Activated naive CD4-positive, alpha-beta T cell treated with anti-CD3 and anti-CD28 coated beads, Interleukin-2, amount 50 U/mL, for 72 hours (primary cell): ENCODE measurements at regions not wholly inside any gene's neighbourhood (a gene's known extent, or its start where the extent isn't known, plus 50 kb on each side); places are given as distances from the start of the nearest gene placed in this dataset.

Experiments
- ATAC-seq, 2 donors: fragments of 150-1000 bp; cut with Tn5 transposase; 2 replicates each; pipeline ENCODE4 v1.10.0; 2021; ENCODE audit warnings: mild to moderate bottlenecking in 2 of 2, moderate library complexity in 2 of 2
- DNase-seq, 2 donors: peaks; one replicate each; pipeline ENCODE4 v3.0.0; 2021 to 2022; ENCODE audit warnings: low spot score in 2 of 2
- H3K27ac Mint-ChIP-seq, 2 donors: one replicate each; pipeline ENCODE4 v1.8.0; 2022; ENCODE audit warnings: mild to moderate bottlenecking in 2 of 2, mixed read lengths in 2 of 2
- H3K36me3 Mint-ChIP-seq, 2 donors: one replicate each; pipeline ENCODE4 v1.8.0; 2022; ENCODE audit warnings: mixed read lengths in 2 of 2
- H3K9me3 Mint-ChIP-seq, 2 donors: one replicate each; pipeline ENCODE4 v1.8.0; 2022; ENCODE audit warnings: mixed read lengths in 2 of 2

DNA sequence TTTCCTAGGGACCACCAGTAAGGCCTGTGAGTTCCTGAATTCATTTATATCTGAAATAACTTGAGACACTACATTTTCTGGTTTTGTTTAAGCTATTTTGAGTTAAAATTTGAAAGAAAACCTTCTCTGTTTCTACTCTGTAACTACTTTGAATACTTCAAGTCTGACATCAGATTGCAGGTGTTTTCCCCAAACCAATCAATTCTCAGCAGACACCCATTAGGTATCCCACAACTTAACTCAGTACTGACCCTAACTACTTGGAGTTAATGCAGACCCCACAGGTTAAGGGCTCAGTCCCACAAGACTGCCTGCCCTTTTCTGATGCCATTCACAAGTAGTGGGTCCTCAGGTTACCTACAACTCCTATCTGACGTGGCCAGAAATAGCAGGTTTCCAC lies 1100.0 kb upstream of the SLIT2 start:
- DNase-seq, result no peak
- Mint-ChIP-seq H3K27ac (no peak overlapping the region), H3K9me3 (peaks cover 30 to 38% of the 10 kb centered on the region in 2 donors), H3K36me3 (peaks cover 0 to 20% of the 10 kb centered on the region in 2 donors)
- ATAC-seq, result no peak

DNA sequence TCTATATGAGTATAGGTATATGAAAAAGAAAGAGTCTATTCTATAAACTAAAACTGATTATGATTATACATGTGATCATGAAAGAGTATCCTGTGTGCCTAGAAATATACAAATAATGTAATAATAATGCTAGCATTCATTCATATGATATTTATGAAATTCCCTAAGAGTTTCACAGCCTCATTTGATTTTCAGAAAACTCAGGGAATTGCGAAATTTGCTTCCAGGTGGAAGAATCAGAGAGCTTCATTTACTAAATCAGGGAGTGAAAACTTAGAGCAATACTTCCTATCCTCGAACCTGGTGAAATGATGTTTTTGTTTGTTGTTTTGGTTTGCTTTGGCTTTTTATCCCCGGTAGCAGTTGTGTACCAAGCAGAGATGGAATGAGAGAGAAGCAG lies 1105.7 kb upstream of the SLIT2 start:
- DNase-seq (no peak), ATAC-seq (no peak)
- Mint-ChIP-seq H3K27ac (no peak overlapping the region), H3K36me3 (no peaks in the 10 kb centered on the region), H3K9me3 (peaks cover 25 to 29% of the 10 kb centered on the region in 2 donors)

DNA sequence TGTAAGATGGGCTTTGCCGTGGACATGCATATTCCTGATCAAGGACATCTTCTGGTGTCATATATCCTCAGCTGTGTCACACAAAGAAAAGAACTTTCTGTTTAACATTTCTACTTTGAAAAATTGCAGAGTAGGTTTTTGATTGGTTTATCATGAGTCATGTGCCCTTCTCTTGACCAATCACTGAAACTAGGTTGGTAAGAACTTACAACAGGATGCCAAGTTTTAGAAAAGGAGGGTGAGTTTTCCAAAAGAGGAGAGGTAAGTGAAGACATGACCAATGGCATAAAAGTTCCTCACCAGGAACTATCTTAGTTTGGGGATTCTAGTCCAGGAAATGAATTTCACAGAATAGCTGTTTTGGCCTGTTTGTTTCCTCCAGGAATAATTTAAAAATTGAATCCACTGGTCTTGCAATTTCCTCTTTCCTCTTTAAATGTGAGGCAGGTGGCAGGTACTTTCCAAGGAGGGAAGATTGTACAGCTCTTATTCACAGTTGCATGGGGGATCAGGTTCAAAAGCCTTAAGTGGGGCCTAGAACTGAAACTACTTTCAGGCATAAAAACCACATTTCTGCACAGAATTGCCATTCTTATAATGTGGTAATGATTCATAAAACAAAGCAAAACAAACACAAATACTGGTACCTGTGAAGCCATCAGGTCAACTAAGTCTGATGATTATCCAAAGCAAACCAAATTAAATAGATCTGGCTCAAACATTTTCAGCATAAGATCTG lies 1114.5 kb upstream of the LCORL start:
- peaks cover 13 to 16% of the 10 kb centered on the region in 2 donors for H3K9me3 Mint-ChIP-seq
- H3K36me3 Mint-ChIP-seq, result no peaks in the 10 kb centered on the region
- ATAC-seq, result no peak
- no peak overlapping the region for H3K27ac Mint-ChIP-seq
- DNase-seq, result no peak

DNA sequence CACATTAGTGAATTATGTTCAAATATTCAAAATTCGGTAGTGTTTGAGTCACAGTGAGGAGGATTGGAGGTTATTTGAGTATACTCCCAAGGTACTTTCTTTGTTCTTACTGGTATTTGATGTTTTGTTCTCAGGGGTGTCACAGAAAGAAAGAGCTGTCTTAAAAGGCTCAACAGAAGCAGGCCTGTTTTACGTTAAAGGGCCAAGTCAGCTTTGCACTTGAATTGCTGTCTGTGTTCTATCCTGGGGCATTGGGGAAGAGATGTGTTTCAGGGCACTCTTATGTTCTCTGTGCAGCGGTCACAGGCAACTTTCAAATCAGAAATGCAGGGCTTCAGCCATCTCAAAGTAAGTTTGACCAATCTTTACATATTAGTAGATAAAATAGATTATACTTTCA lies 1113.1 kb upstream of the LCORL start:
- no peak overlapping the region for H3K27ac Mint-ChIP-seq
- no peaks in the 10 kb centered on the region for H3K36me3 Mint-ChIP-seq
- no peak for ATAC-seq
- no peak for DNase-seq
- H3K9me3 Mint-ChIP-seq, result peaks cover 7 to 16% of the 10 kb centered on the region in 2 donors

DNA sequence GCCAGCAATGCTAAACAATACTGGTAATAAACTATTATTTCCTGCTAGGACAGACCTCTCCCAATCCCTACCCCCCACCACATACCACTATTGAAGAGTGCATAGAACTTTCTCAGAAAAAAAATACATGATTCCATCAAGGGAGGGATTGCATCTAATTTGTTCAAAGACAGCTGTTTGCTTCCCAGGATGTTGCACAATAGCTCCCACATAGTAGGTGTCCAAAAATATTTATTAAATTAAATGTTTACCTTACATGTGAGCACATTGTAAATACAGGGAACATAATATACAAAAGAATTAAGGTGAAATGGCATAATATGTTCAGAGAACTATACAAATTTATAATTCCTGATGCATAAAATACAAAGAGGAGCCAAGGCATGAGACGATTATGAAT lies 1111.8 kb upstream of the LCORL start:
- Mint-ChIP-seq H3K27ac (no peak overlapping the region), H3K9me3 (peaks cover 7 to 11% of the 10 kb centered on the region in 2 donors), H3K36me3 (no peaks in the 10 kb centered on the region)
- DNase-seq (no peak), ATAC-seq (no peak)

DNA sequence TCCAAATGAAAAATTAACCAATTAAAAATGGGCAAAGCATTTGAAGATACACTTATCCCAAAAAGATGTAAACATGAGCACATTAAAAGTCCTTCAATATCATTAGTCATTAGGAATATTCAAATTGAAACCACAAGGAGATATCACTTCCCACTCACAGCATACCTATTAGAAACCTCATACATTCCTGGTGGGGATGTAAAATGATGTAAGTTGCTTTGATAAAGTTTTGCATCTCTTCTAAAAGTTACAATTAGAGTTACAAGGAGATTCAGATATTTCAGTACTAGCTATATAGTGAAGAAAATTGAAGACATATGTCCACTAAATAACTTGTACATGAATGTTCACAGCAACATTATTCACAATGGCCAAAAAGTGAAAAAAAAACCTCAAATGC lies 1109.3 kb upstream of the LCORL start:
- DNase-seq (no peak), ATAC-seq (no peak)
- Mint-ChIP-seq H3K9me3 (peaks cover 0 to 5% of the 10 kb centered on the region in 2 donors), H3K36me3 (no peaks in the 10 kb centered on the region), H3K27ac (no peak overlapping the region)

DNA sequence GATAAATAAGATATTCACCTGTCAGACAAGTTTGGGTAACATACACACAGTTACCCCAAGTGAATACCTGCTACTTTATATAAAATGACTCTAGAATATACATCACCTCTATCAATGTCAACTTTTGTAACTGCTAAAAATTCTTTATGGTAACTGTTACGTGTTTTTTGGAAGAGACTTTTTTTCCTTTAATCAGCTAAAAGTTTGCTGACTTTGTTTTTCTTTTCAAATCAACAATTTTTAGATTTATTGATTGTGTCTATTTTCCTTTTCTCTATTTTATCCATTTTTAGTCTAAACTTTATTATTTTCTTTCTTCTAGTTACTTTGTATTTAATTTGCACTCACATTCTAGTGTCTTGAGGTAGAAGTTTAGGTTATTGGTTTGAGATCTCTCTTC lies 1106.6 kb upstream of the LCORL start:
- peaks cover 14 to 16% of the 10 kb centered on the region in 2 donors for H3K9me3 Mint-ChIP-seq
- ATAC-seq (no peak), DNase-seq (no peak)
- H3K27ac Mint-ChIP-seq, result no peak overlapping the region
- peaks cover 0 to 5% of the 10 kb centered on the region in 2 donors for H3K36me3 Mint-ChIP-seq

DNA sequence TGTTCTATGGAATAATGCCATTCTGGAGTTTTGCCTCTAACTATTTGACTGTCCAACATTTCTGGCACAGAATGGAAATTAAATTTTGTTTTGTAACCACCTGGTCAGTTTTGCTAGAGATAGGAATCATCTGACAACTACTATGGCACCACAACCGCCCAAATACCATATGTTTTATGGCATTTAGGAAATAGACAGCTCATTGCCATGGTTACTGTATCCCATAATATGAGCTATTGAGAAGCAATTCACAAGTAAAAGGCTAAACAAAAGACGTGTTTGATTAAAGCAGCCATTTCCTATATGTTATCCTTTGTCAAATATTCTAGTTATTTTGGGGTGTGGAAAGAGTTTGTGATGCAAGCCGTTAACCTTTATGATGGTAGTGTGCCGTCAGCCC lies 1105.3 kb upstream of the LCORL start:
- ATAC-seq (no peak), DNase-seq (no peak)
- Mint-ChIP-seq H3K9me3 (peaks cover 14 to 16% of the 10 kb centered on the region in 2 donors), H3K27ac (no peak overlapping the region), H3K36me3 (peaks cover 0 to 5% of the 10 kb centered on the region in 2 donors)

DNA sequence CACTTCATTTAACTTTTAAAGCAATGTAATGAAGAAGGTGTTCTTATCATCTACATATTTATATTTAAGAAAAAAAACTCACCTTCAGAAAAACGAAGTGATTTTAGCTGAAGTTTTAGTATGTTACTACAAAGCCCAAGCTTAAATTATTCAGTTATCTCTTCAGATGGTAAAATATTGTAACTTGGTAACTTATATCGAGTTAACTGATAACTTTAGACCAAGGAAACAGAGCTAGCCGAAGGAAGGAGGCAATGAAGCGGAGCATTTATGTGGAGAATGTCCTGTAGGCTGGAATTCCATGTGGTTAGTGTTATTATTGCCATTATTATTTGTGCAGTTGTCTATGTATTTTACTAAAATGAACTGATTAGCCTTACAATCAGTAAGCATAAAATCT lies 1102.1 kb upstream of the LCORL start:
- ATAC-seq, result no peak
- no peak overlapping the region for H3K27ac Mint-ChIP-seq
- no peak for DNase-seq
- H3K9me3 Mint-ChIP-seq, result peaks cover 19 to 20% of the 10 kb centered on the region in 2 donors
- H3K36me3 Mint-ChIP-seq, result peaks cover 0 to 5% of the 10 kb centered on the region in 2 donors

DNA sequence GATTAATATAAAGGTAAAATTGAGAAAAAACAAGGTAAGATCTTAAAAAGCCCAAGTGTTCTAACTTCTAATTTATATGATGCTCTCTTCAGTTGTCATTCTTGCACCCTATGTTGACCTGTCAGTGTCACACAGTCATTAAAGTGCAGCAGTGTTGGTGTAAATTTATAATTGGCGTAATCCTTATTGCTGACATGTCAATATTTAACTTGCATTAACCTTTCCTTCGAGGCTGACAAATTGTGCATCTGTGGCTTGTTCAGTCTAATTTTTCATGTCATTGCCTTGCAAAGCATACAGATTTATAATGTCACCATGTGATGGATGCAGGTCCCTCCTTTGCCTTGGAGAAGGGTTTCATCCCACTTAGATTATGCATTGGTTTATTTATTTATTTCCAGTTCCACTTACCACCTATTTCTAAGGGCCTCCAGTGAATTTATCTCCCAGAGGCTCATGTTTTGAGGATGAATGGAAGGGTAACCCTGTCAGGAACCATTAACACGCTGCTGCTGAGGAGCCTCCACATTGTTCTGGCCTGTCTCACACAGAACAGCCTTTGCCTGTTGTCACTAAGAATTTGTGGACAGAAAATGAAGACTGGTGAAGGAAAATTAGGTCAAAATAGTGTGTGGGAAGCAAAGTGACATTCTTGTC lies 1098.5 kb upstream of the LCORL start:
- H3K9me3 Mint-ChIP-seq, result peaks cover 15 to 17% of the 10 kb centered on the region in 2 donors
- H3K27ac Mint-ChIP-seq, result no peak overlapping the region
- H3K36me3 Mint-ChIP-seq, result peaks cover 0 to 5% of the 10 kb centered on the region in 2 donors
- DNase-seq (no peak), ATAC-seq (no peak)

DNA sequence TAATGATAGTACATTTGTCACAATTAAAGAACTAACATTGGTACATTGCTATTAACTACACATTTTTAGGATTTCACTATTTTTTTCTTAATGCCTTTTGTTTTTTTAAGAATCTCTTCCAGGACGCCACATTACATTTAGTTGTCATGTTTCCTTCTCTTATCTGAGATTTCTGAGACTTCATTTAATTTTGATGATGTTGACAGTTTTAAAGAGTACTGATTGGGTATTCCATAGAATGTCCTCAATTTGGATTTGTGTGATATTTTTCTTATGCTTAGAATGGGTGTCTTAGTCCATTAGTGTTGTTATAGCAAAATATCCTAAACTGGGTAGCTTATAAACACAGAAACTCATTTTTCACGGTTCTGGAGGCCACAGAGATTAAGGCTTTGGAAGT lies 1095.5 kb upstream of the LCORL start:
- peaks cover 6 to 19% of the 10 kb centered on the region in 2 donors for H3K9me3 Mint-ChIP-seq
- H3K27ac Mint-ChIP-seq, result no peak overlapping the region
- no peak for DNase-seq
- no peak for ATAC-seq
- H3K36me3 Mint-ChIP-seq, result no peaks in the 10 kb centered on the region

DNA sequence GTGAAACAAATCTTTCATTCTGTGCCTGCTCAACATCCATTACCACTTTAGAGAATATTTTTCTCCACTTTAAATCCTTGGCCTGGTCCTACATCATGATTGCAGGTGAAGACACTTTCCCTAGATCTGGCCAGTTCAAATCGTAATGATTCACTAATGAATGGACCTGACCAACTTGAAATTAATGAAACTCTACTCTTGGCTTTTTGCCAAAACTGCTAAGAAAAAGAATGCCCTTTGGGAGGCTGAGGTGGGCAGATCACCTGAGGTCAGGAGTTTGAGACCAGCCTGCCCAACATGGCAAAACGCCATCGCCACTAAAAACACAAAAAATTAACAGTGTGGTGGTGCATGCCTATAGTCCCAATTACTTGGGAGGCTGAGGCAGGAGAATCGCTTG lies 1082.6 kb upstream of the LCORL start:
- H3K27ac Mint-ChIP-seq, result no peak overlapping the region
- ATAC-seq, result no peak
- H3K36me3 Mint-ChIP-seq, result peaks cover 0 to 4% of the 10 kb centered on the region in 2 donors
- DNase-seq, result no peak
- peaks cover 22 to 29% of the 10 kb centered on the region in 2 donors for H3K9me3 Mint-ChIP-seq

DNA sequence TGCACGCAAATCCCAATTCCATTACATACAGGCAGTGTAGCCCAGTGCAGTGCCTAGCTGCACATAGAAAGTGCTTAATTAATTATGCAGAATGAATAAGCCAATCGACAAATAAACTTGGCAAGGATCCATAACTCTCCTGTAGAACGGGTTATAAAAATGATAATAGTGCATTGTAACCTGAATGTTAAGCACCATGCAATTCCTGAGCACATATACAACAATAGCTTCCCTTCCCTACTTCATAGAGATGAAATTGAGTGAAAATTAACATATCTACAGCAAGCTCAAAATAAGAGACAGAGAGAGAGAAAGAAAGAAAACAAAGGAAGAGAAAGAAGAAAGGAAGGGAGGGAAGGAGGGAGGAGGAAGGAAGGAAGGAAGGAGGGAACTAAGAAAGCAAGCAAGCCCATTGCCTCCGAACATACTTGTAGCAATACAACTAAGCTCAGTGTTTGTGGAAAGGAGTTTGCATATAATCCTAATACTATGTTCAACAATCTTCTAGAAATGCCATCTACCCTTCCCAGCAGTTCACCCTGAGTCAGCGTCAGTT lies 1074.0 kb upstream of the LCORL start:
- no peak for DNase-seq
- no peak for ATAC-seq
- H3K36me3 Mint-ChIP-seq, result no peaks in the 10 kb centered on the region
- no peak overlapping the region for H3K27ac Mint-ChIP-seq
- H3K9me3 Mint-ChIP-seq, result peaks cover 14 to 20% of the 10 kb centered on the region in 2 donors

DNA sequence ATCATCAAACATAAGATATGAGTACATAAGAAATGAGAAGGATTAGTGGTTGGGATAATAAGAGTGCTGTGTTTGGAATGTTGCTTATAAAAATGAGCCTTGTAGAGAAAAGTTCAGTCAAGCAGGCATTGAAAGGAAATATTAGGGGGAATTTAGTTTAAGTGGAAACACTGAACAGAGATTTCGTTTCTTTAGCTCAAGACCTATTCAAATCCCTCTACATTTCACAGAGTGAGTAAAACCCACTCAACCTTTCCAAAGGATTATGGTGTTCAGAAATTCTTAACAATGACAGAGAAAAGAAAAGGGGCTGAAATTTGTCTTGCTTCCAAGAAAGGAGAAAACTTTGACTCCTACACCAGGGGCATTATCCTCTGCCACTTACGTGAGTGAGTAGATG lies 1072.4 kb upstream of the LCORL start:
- no peaks in the 10 kb centered on the region for H3K36me3 Mint-ChIP-seq
- ATAC-seq (no peak), DNase-seq (no peak)
- H3K27ac Mint-ChIP-seq, result no peak overlapping the region
- peaks cover 7 to 26% of the 10 kb centered on the region in 2 donors for H3K9me3 Mint-ChIP-seq

DNA sequence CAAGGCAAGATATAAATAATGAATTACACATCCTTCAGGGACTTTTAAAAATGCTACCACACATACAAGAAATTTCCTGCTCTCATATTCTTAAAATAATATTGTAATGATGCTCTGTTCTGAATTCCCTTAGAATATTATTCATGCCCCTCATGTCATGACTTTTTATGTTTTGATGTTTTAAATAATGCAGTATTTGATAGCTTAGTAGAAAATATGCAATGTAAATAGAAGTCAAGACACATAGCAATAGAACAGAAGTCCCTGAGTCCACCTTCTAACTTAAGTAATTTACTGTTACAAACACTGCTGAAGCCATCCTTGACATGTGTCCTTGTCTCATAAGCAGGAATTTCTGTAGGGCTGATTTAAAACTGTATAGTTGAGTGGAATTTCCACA lies 1071.2 kb upstream of the LCORL start:
- Mint-ChIP-seq H3K27ac (no peak overlapping the region), H3K9me3 (peaks cover 7 to 22% of the 10 kb centered on the region in 2 donors), H3K36me3 (no peaks in the 10 kb centered on the region)
- no peak for DNase-seq
- ATAC-seq, result no peak

DNA sequence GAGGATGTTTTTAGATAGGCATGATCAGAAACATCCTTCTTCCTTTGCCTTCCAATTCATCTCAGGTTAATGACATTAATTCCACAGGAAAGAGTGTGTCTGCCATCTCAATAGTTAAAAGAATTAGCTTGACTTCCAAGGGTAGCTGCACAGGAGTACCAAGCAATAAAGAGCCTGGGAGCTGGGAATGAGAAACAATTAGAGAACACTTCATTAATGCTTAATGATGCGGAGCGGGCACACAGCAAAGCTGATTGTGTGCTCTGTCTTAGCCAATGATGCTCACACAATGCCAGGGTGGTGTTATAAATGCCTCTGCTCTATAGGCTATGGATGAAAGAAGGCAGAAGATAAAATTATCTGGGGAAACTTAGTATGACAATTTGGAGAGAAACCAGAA lies 1052.5 kb upstream of the LCORL start:
- DNase-seq, result no peak
- Mint-ChIP-seq H3K27ac (no peak overlapping the region), H3K9me3 (peaks cover 5 to 22% of the 10 kb centered on the region in 2 donors), H3K36me3 (peaks cover 0 to 5% of the 10 kb centered on the region in 2 donors)
- no peak for ATAC-seq

DNA sequence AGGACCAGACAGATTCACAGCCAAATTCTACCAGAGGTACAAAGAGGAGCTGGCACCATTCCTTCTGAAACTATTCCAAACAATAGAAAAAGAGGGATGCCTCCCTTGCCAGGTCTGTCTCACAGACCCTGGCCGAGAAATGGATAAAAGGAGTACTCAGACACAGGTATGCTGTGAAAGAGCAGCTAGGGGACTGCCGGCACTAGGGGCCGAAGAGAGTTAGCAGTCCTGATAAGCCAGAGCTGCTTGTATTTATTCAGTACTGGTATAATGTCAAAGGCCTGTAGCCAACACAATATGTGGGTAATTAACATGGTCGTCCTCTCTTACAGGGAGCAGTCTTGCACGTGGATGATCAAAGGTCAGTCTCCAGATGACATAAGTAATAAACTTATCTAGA lies 1042.1 kb upstream of the LCORL start:
- ATAC-seq (no peak), DNase-seq (no peak)
- peaks cover 7 to 18% of the 10 kb centered on the region in 2 donors for H3K36me3 Mint-ChIP-seq
- H3K27ac Mint-ChIP-seq, result no peak overlapping the region
- peaks cover 27 to 41% of the 10 kb centered on the region in 2 donors for H3K9me3 Mint-ChIP-seq

DNA sequence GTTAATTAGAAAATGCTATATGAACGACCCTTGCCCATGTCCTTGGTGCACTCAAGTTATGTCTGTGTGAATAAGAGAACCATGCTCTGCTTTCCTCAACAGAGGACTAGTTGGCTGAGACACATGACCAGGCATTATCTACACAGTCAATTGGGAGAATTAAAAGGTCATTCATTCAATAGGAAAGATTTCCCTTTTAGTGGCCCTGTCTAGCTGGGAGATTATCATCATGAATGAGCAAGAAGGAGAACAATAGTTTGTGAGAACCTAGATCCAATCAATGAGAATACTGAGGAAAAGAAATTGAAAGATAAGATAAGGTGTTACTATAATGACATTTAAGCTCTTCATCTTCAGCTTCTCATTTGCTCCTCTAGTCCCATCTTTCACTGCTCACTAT lies 1033.4 kb upstream of the LCORL start:
- Mint-ChIP-seq H3K36me3 (no peaks in the 10 kb centered on the region), H3K9me3 (peaks cover 15 to 23% of the 10 kb centered on the region in 2 donors), H3K27ac (no peak overlapping the region)
- DNase-seq (no peak), ATAC-seq (no peak)
